Esophagus squamous epithelium (tissue), 4 donors: ENCODE measurements at regions not wholly inside any gene's neighbourhood (a gene's known extent, or its start where the extent isn't known, plus 50 kb on each side); places are given as distances from the start of the nearest gene placed in this dataset.

Source experiments
- CTCF ChIP-seq, 6 experiments: fragments of 450-650 bp in 4 of 6; fragments of 200-600 bp in 2 of 6; sonication (generic) in 2 of 6; IDR thresholded peaks; one replicate each; pipeline ENCODE4 v1.5.1; 2016 to 2019; ENCODE audit warnings: antibody characterized with exemption in 6 of 6, mild to moderate bottlenecking in 4 of 6, moderate library complexity in 4 of 6
- POLR2A ChIP-seq, 4 donors: fragments of 450-650 bp; IDR thresholded peaks; one replicate each; pipeline ENCODE4 v1.6.1; 2017; ENCODE audit warnings: antibody characterized with exemption in 4 of 4, mild to moderate bottlenecking in 4 of 4, moderate library complexity in 3 of 4

- no peak for TF ChIP-seq CTCF (IDR thresholded peaks at IDR 0.05)
- no peak for TF ChIP-seq POLR2A (IDR thresholded peaks at IDR 0.05)
These were observed 84.6 kb downstream of the RMI2 start for GRCh38 chr16:11429823-11430222.
